GM12892 (cell line): ENCODE measurements at regions not wholly inside any gene's neighbourhood (a gene's known extent, or its start where the extent isn't known, plus 50 kb on each side); places are given as distances from the start of the nearest gene placed in this dataset.

ENCODE experiments used
- DNase-seq: peaks from one replicate; pipeline ENCODE4 v3.0.0; 2011; ENCODE audit not compliant: insufficient read length
- FAIRE-seq: peaks from 2 replicates; lab custom pipeline; 2011; peaks lifted over from hg19 to GRCh38; lab: Jason Lieb, UNC
- POLR2A ChIP-seq: IDR thresholded peaks from 2 replicates; pipeline ENCODE4 v1.6.1; 2011; ENCODE audit warnings: low read depth, low read length, control low read depth
- POLR2AphosphoS5 ChIP-seq: IDR thresholded peaks from 2 replicates; pipeline ENCODE4 v1.6.1; 2011; ENCODE audit warnings: low read depth, low read length, control low read depth
- TAF1 ChIP-seq: IDR thresholded peaks from 2 replicates; pipeline ENCODE4 v1.6.1; 2011; ENCODE audit warnings: low read depth, mild to moderate bottlenecking, control low read depth, low read length, borderline replicate concordance

DNA sequence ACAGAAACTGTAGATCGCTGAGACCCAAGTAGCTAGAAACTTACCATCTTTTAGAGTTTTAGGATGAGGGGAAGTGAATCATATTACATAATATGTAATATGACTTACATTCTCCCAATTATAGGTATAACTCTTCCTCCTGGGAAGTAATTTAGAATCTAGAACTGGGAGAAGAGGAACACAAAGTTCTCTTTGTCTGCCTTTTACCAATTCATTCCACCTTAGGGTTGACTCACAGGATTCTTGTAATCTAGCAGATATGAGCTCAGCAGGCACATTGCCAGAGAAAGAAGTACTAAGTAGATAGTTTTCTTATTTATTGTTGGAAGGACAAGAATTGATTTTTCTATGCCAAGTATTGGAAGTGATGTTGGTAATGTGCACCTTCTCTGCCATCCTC, 58.0 kb upstream of the CCSER1 start:
- no peak for DNase-seq
- TF ChIP-seq TAF1 (no peak), POLR2A (no peak), POLR2AphosphoS5 (no peak)
- no peak for FAIRE-seq

DNA sequence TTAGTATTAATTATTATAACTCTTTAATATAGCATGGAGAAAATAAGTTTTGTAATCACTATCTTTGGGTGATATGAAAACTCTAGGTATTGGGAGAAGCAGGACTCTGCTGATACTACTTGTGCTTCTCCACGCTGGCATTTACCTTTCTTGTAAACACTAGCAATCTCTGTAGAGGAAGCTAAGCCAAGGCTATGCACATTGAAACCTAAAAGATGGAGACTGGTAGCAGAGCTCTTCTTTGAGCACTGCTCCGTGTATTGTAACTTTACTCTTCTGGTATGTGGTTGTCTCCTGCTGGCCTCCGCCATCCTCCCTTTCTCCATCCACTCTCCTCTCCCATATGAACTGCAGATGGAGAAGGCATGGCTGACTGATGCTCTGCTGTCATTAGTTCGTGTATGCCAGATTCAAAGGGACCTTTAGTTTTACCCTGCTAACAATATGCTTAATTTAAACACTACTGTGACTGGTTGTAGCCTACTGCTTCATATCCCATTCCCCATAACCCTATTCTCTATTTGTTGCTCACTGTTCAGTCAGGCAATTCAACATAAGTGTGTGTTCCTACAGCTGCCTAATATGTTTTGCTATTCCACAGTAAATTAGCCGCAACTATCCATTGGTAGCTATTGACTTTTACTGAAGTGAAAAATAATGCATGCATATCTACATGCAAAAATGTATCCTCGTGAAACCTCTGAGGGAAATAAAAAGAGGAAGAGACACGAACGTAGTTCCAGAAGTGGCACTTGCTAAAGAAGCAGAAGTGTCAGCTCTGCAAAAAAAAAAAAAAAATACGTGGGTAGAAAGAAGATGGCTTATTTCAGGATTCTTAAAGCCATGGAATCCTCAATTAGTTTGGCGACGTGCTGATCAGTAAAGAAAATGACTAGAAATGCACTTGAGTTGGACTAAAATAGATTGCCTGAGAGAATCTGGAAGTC, 55.6 kb upstream of the CCSER1 start:
- FAIRE-seq (peak; percentile 57), DNase-seq (no peak)
- TF ChIP-seq TAF1 (no peak), POLR2A (no peak), POLR2AphosphoS5 (no peak)

DNA sequence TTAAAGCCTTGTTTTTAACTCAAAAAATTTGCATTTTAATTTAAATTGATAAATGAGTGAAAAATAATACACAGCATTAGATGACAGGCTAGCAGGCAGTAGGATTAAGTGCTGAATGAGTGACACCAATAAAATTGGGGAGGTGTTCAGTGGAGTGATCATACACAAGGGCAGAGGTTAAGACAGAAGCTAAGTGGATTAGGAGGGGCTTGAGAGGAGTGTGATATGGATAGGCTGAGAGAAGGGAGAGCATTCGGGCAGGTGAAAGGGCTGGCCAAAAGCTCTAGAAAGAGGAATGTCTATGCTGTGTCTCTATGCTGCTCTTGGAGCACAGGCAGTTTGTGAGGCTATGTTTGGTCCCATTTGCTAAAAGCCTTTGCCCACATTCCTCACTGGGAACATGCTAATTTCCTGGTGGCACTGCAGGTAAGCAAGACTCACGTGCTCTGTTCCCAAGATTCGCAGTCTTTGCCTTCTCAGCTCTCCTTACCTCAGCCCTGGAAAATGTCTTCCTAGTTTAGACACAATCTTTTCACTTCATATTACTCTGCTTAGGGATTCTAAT, 52.8 kb upstream of the CCSER1 start:
- DNase-seq = no peak
- TF ChIP-seq POLR2A = no peak
- peak; percentile 50 for FAIRE-seq
